ENCODE measurements at regions not wholly inside any gene's neighbourhood (a gene's known extent, or its start where the extent isn't known, plus 50 kb on each side); places are given as distances from the start of the nearest gene placed in this dataset.

DNA sequence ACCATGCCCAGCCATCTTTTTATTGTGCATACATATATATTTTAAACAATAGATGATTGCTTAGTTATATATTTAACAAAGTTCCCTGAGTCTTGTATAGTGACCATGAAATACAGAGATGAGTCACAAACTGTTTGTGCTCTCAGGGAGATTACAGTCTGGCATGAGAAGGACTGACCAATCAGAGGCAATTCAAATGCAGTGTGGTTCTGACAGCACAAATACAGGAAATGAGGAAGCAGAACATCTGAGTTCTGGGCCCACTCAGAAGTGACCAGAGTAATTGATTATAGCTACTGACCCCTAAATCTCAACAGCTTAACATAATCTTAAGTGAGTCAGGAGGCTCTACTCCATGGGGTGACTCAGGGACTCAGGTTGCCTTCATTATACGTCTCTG, 534.5 kb downstream of the OMA1 start:
- no peak overlapping the region for H3K4me3 ChIP-seq (replicated peaks; ENCODE audit: low read depth, low read length)
- no peak for DNase-seq (ENCODE audit: low read depth)
- TF ChIP-seq, protein P1, sequence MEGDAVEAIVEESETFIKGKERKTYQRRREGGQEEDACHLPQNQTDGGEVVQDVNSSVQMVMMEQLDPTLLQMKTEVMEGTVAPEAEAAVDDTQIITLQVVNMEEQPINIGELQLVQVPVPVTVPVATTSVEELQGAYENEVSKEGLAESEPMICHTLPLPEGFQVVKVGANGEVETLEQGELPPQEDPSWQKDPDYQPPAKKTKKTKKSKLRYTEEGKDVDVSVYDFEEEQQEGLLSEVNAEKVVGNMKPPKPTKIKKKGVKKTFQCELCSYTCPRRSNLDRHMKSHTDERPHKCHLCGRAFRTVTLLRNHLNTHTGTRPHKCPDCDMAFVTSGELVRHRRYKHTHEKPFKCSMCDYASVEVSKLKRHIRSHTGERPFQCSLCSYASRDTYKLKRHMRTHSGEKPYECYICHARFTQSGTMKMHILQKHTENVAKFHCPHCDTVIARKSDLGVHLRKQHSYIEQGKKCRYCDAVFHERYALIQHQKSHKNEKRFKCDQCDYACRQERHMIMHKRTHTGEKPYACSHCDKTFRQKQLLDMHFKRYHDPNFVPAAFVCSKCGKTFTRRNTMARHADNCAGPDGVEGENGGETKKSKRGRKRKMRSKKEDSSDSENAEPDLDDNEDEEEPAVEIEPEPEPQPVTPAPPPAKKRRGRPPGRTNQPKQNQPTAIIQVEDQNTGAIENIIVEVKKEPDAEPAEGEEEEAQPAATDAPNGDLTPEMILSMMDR (IDR thresholded peaks at IDR 0.05; ENCODE audit: low read length, missing control alignments), result no peak

DNA sequence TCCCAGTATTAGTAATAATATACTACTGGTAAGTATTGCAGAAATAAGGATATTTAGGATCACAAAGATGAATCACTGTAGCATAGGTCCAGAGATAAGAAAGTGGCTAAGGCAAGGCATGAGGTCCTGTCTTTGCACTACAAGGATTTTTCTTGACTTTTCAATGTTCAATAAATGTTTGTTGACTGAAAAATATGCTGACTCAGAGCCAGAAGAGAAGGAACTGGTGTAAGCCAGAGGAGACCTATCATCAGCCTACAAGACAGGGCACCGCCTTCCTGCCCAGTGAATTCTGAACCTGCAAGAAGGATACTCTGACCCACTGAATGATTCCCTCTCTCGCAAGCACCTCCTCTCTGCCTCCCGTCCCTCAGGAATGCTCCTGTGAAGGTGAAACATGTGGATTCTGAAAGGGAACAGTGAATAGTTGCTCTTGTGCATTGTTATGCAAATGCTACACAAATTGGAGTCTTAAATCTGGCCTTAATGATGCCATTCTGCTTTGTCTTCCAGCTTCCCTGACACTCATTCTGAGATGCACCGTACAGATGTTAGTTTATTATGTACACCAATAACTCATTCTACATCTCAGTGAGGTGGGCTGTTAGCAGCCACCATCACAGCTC, 540.0 kb downstream of the OMA1 start:
- TF ChIP-seq, protein P1 (IDR thresholded peaks at IDR 0.05; ENCODE audit: low read length, missing control alignments), result no peak
- no peak for DNase-seq (ENCODE audit: low read depth)
- H3K4me3 ChIP-seq (replicated peaks; ENCODE audit: low read depth, low read length), result no peak overlapping the region

DNA sequence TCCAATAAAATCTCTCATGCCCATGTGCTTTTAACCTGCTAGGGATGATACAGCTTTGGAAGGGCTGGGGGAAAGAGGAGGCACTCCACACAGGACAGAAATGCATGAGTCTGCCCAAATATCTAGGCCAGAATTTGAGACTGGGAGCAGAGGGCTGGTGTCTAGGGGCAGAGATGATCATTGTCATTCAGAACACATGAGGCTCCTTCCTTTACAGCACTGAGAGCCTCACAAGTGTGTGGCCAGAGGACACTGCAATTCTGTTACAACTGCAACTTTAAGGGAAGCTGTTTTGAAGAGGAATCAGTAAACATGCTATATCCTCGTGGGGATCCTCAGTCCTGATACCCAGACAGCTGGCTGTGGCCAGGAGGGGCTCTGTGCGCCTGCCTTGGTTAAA, 541.3 kb downstream of the OMA1 start:
- no peak for DNase-seq (ENCODE audit: low read depth)
- no peak overlapping the region for H3K4me3 ChIP-seq (replicated peaks; ENCODE audit: low read depth, low read length)
- TF ChIP-seq, protein P1 (IDR thresholded peaks at IDR 0.05; ENCODE audit: low read length, missing control alignments), result no peak

DNA sequence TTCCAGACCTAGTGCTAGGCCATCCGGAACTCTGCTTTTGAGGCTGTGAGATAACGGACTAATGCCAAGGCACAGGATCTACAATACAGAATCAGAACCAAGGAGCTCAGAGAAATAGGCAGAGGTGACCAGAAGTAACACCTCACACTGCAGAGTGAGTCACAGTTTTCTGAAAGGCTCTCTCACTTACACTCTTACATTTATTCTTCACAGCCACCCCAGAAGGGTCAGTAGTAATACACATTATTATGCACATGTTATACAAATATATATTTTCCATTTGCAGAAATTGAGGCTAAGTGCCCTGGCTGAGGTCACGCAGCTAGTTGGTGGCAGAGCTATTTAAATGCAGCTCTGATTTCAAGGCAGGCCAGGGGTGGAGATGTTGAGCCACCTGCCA, 542.5 kb downstream of the OMA1 start:
- DNase-seq (ENCODE audit: low read depth), result no peak
- TF ChIP-seq, protein P1 (IDR thresholded peaks at IDR 0.05; ENCODE audit: low read length, missing control alignments), result no peak
- H3K4me3 ChIP-seq (replicated peaks; ENCODE audit: low read depth, low read length), result no peak overlapping the region

DNA sequence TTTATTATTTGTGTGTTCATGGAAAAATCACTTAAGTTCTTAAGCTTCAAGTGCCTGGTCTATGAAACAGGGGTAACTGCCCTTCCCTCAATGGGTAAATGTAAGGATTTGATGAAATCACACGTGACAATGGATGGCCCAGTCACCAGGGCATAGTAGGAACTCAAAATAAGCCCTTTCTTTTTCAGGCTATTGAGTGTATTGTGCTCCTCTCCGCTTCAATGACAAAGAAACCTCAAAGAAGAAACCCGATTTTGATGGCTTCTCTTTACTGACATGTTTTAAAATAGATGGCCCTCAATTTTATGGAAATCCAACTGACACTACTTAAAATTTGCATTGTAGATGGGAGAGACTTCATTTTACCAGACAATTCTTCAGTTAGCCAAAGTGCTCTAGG, 543.5 kb downstream of the OMA1 start:
- no peak overlapping the region for H3K4me3 ChIP-seq (replicated peaks; ENCODE audit: low read depth, low read length)
- TF ChIP-seq, protein P1 (IDR thresholded peaks at IDR 0.05; ENCODE audit: low read length, missing control alignments), result no peak
- no peak for DNase-seq (ENCODE audit: low read depth)

DNA sequence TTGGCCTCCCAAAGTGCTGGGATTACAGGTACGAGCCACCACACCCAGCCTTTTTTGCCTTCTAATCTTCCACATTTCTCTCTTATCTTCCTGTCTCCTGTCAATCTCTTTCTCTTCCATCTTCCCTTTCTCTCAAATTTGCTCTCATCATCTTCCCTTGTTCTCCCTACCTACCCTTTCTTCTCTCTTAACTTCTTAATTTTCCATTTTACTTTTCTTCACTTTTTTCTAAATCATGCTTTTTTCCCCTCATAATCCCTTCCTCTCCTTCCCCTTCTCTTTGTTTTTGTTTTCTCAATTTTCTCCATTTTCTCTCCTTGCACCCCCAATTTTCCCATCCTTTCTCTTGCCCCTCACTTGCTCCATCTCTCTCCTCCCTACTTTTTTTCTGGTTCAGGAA, 545.7 kb downstream of the OMA1 start:
- H3K4me3 ChIP-seq (replicated peaks; ENCODE audit: low read depth, low read length), result no peak overlapping the region
- TF ChIP-seq, protein P1 (IDR thresholded peaks at IDR 0.05; ENCODE audit: low read length, missing control alignments), result no peak

DNA sequence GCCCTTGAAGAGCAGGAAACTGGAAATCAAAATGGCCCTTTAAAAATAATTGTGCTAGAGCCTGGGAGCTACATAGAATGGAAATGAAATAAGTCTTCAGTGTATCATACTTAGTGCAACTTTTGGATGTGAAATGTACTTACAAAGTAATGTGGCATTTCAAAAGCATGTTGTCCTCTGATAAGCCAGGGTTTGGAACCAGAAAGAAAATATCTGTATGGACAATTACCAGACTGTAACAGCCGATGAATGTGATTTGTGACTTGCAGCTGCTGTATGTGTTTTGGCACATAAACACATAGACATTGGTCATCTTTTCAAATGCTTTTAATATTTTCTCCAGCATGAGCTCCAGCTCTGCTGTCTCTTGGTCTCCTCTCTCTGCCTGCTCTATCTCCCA, 546.4 kb downstream of the OMA1 start:
- no peak overlapping the region for H3K4me3 ChIP-seq (replicated peaks; ENCODE audit: low read depth, low read length)
- TF ChIP-seq, protein P1 (IDR thresholded peaks at IDR 0.05; ENCODE audit: low read length, missing control alignments), result no peak
- no peak for DNase-seq (ENCODE audit: low read depth)

More for the DNA sequence above, 545.7 kb downstream of the OMA1 start:
- no peak for DNase-seq (ENCODE audit: low read depth)
